IPS-NIHi7 (cell line): ENCODE measurements at regions not wholly inside any gene's neighbourhood (a gene's known extent, or its start where the extent isn't known, plus 50 kb on each side); places are given as distances from the start of the nearest gene placed in this dataset.
"Not testable (repeated sequence)": the region's sequence is repeated elsewhere in the genome, so short reads cannot be mapped to it uniquely, and the experiment has no call there.

Experiments used
- DNase-seq: peaks from one replicate; pipeline ENCODE4 v3.0.0; 2012; ENCODE audit warnings: mixed read lengths; ENCODE audit errors: extremely low spot score

DNA sequence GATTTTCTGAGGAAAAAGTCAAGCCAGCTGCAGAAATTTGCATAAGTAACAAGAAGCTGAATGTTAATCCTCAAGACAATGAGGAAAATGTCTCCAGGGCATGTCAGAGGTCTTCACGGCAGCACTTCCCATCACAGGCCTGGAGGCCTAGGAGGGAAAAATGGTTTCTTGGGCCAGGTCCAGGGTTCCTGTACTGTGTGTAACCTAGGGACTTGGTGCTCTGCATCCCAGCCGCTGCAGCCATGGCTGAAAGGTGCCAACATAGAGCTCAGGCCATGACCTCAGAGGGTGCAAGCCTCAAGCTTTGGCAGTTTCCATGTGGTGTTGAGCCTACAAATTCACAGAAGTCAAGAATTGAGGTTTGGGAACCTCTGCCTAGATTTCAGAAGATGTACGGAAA is 144.1 kb downstream of the AKR1D1 start:
- DNase-seq = not testable (repeated sequence)

DNA sequence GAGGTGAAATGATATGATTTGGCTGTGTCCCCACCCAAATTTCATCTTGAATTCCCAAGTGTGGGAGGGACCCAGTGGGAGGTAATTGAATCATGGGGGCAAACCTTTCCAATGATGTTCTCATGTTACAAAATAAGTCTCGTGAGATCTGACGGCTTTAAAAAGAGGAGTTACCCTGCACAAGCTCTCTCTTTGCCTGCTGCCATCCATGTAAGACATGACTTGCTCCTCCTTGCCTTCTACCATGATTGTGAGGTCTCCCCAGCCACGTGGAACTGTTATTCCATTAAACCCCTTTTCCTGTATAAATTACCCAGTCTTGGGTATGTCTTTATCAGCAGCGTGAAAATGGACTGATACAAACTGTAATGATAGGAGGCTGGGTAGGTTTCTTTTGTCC is 145.1 kb downstream of the AKR1D1 start:
- not testable (repeated sequence) for DNase-seq

DNA sequence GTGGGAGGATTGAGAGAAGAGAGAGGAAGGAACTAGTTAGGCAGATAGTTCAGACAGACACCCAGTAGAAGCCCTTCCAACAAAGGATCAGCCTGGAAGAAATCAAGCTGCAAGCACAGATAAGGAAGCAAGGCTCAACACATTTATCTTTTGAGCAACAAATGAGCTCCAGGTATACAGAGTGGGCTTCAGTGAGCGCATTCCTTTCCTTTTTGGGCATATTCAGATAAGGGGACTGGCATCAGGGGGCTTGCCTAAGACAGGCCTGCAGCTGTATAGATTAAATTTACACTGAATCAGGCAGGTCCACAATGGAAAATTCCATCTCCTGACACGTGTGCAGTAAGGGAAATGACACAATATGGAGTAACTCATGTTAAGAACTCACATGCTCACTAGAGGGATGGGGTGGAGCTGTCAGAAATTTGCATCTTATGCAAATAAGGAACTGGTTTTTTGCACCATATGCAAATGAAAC is 147.2 kb downstream of the AKR1D1 start:
- DNase-seq = no peak

DNA sequence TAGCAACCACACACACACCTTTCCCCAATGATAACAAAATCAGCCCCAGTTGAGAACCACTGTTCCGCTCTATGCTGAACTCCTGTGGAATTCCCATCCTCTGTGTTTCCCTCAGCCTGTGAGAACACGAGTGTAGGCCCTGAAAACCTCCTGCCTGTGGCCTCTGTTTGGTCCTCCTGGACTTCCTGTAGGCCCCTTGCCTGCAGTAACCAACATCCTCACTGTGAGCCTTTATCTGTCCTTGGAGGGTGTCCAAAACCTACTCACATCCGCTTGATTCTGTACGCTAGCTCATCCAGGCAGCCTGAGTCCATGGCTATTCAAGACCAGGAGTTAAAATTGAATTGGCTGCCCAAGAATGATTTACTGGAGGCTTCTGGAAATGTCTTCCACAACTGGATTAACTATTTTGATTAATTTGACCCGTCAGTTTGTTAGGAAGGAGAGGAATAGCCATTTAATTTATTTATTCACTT is 149.8 kb downstream of the AKR1D1 start:
- no peak for DNase-seq

DNA sequence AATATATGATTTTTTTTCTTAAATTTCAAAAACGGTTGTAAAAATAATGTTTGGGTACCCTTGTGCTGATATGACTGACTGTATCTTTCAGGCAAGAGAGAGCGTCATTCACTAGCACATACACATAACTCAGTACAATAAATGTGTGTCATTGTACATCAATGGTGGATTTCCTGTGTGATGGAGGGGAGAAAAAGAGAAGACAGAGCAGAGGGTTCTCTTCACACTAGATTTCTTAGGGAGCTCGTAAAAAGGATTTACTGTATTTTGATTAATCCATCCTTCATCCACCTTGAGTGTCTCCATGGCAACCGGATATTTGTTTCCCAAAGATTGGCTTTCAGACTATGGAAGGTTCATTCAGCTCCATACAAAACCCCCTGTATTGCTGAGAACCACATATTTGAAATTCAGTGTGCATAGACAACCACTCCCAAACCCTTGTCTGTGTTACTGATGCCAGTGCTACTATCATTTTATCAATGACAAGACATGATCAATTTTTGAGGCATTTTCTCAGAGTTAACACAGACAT is 150.6 kb downstream of the AKR1D1 start:
- no peak for DNase-seq

DNA sequence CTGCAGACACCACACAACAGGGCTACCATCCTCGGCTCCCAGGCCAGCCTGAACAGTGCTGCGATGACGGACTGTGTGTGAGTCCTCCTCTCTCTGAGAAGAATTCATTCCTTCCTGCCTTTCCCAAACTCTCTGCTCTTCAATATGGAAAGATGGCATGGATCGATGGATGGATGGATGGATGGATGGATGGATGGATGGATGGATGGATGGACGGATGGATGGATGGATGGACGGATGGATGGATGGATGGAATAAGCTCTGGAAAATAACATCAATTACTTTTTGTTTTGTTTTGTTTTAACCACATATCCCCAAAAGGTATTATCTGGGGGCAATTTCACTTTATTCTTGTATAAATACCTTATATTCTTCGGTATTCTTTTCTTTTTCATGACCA is 151.9 kb downstream of the AKR1D1 start:
- DNase-seq = no peak

DNA sequence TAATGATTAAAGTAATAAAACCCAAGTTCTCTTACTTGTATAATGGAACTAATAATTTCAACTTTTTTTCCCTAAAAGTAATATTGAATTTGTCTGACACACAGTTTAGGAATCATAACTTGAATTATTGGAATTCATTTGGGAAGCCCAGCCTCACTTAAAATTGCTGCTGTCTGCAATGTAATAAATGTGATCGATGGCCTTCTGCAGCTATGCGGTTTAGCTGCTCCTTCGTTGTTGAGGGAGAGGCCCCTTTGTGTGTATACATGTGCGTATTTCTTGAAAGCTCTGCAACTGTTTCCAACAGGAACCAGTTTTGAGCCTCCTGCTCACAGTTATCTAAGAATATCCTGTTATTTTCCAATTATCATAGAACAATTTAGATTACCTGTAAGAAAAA is 152.5 kb downstream of the AKR1D1 start:
- DNase-seq = no peak

DNA sequence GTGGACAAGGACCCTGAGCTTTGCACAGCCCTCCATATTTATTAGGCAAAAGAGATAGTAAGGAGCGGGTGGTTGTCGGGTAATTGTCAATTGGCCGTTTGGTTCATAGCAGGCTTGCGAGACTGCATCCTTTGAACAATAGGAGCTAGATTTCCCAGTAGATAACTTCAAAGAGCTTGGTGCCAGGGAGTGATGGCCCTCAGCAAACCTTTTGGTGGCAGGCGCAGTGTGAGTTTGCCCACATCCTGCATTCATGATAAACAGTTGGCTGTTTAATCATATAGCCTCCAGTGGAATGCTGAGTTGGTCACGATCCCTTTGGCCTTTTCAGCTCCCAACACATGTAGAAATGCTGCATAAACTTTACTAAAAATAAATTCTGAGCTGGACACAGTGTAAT is 156.9 kb downstream of the AKR1D1 start:
- DNase-seq = no peak

DNA sequence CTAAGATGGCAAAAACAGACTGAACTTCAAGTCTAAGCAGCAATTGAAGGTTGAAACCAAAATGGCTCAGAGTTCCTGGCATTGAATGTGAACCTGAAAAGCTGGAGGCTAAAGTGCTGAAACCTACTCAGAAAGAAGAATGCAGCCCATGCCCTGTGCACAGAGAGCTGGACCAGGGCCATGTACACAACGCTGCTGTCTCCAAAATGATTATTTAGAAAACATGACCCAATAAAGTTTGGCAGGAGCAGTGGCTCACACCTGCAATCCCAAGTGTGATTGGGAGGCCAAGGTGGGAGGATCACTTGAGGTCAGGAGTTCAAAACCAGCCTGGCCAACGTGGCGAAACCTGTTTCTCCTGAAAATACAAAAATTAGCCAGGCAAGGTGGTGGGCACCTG is 158.9 kb downstream of the AKR1D1 start:
- no peak for DNase-seq

DNA sequence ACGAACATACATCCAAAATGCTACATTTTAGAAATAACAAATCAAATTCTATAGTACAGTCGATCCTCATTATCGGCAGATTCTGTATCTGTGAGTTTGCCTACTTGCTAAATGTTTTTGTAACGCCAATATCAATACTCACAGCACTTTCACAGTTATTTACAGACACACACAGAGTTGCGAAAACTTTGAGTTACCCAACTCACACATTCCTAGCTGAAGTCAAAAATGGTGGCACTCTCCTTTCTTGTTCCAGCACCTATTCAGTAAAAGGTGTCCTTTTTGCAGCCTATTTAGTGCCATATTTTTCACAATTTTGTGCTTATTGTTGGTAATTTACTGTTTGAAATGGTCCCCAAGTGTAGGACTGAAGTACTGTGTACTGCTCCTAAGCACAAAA is 161.7 kb downstream of the AKR1D1 start:
- DNase-seq = no peak

DNA sequence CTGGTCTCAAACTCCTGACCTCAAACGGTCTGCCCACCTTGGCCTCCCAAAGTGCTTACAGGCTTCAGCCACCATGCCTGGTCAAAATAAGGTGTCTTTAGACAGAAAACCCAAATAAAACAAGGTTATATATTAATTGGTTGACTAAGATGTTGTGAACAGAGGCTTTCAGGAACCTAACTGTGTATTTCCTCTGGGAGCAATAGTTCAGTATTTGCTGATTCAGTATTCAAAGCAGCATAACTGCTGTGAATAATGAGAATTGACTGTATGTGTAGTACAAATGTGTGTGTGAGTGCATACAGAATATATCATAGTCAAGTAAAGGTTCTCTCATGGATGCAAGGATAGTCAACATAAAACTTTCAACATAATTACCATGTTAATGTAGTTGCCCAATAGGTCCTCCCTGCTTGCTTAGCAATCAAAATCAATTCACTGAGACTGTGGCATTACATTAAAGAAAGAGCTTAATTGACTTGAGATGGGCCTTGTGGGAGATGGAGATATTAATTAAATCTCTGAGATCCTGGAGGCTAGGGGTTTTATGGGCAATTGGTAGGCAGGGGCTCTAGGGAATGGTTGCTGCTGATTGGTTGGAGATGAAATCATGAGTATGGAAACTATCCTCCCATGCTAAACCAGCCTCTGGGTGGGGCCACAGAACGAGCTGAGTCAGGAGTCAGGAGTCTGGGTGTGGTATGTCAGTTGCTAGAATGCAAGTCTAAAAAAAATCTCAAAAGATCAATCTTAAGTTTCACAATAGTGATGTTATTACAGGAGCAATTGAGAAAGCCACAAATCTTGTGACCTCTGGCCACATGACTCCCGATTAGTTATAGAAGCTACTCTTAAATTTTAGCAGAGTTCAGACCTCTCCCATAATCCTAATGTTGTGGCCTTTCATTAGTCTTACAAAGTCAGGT is 162.7 kb downstream of the AKR1D1 start:
- no peak for DNase-seq

DNA sequence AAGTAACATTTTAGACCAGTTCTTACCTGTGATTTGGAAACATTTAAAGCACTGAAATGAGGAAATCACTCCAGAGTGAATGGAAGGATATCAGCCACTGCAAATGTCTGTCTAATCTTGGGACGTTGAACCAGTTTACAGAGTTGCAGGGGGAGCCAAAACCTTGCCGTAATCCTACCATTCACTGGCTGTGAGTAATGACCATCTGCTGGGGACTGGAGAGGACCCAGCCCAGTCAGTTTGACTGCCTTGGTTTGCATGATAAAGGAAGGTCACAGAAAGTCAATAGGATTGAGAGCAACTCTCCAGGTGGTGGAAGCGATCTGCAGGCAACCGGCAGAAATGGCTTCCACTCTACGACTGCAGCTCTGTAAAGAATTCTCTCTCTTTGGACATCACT is 167.2 kb downstream of the AKR1D1 start:
- peak; percentile 86 for DNase-seq

DNA sequence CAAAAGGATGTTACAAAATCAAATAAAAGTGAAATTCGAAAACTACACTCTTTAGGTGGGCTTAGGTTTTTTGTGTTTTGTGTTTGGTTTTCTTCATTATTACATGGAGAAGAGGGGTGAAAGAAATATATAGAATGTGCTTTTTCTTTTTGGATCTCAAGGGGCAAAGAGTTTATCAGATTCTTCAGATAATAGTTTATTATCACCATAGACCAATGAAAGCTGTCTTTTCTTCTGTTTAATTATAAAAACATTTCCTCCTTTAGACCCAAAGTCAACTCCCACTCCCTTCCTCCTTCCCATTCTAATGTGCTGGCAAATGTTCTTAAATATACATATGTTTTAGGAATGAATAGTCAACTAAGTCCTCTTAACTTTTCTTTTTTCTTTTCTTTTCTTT is 167.6 kb downstream of the AKR1D1 start:
- no peak for DNase-seq

DNA sequence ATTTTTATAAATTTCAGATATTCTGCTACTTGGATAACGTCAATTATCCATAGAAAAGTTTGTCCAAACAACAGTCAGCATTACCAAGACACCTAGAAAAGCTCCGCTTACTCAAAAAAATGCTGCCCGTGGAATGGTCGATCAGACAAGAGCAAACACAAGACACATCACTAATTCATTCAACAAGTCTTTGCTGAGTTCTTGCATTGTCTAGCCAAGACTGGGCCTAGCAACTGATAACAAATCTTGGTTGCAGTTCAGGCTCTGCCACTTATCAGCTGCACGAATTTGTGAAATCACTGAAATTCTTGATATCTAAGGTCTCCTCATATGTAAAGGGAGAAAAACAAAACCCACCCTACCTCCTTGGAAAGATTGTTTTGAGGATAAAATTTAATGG is 168.3 kb downstream of the AKR1D1 start:
- DNase-seq = no peak

DNA sequence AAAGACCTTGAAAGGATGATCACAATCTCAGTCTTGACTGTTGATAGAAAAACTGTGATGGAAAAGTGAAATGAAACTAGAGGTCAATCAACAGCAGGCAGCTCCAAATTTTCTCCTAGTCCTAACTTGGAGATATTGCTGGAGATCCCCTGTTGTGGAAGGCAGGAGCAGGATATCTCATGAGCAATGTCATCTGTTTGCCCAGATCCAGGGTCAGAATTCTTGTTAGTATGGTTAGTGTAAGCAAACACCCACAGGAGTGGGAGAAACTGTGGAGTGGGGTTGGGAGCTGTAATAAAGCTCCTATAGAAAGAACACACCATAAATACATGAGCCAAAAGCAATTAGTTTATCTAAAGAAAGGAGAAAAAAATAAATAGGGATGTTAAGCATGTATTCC is 169.0 kb downstream of the AKR1D1 start:
- DNase-seq = no peak

DNA sequence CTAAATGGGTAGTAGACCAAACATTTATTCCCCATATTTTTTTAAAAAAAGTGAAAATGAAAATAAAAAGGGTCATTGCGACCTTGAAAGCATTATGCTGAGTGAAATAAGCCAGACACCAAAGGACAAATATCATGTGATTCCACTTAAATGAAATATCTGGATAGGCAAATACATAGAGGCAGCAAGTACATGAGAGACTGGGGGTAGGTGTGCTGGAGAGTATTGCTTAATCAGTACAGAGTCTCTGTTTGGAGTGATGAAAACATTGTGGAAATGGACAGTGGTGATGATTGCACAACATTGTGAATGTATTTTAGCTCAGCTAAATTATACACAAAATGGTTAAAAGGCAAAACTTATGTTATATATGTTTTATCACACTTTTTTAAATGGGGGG is 169.4 kb downstream of the AKR1D1 start:
- DNase-seq = no peak

DNA sequence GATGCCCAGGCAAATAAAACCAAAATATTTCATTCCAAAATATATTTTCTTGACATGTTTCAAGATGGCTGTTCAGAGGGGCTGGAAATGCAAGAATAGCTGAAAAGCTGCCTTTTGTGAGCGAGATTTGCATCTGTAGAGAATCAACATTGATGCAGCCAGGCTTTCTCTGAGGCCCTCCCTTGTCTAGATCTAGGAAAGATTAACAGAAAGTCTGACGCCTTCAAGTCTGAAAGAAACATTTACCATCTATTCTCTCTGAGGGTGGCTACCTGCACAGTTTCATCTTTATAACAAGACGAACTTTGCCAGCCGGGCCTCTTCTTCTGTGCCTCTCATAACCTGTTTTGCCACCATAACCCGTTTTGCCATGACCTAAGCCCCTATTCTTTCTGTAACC is 170.2 kb downstream of the AKR1D1 start:
- DNase-seq = no peak

DNA sequence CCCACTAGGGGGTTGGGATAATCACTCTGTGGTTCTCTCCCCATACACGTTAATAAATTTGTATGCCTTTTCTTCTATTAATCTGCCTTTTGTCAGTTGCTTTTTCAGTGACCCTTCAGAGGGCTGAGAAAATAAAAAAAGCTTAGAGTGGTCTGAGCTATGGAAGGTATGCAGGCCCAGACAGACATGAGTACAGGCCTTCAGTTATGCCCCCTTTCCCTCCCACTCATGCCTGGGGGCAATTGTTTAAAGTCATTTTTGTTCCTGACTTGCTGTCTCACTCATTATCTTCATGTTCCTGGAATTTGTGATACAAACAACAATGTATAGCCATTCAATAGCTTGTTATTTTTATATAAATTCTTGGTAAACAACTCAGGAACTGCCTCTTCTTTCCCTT is 170.8 kb downstream of the AKR1D1 start:
- no peak for DNase-seq

DNA sequence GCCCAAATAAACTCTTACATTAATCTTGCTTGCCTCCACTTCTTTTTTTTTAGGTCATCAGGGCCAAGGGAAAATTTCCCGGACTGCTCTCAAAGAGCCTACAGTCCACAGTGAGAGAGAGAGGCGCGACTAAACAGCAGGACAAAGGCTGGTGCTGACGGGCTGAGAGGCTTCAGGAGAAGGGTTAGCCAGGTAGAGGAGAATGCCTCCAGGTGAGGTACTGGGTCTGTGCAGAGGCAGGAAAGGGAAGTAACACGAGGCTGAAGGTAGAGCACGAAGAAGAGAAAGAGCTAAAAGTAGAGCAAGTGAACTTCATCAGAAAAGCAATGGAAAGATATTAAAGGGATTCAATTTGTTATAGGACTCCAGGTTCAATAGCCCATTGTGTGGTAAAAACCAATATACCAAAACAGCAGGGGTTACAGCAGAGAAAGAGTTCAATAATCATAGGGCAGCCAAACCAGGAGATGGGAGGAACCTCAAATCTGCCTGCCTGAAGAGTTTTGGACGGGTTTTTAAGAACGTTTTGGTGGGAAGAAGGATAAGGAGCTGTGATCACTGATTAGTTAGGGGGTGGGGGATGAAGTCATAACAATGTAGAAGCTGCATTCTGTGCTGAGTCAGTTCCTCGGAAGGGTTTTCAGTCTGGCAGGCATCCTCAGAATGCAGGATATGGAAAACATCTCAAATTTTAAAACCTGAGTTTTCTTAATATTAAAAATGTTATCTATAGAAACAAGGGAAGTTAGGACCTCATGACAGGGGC is 171.5 kb downstream of the AKR1D1 start:
- no peak for DNase-seq

DNA sequence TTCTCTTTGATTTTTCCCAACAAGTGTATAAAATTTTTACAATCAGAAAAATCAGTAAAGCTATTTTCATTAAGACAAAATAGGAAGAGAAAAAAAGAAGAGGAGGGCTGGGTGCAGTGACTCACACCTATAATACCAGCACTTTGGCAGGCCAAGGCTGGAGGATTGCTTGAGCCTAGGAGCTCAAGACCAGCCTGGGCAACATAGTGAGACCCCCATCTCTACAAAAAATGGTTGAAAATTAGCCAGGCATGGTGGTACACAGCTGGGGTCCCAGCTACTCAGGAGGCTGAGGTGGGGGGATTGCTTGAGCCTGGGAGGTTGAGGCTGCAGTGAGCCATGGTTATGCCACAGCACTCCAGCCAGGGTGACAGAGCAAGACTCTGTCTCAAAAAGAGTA is 172.3 kb downstream of the AKR1D1 start:
- DNase-seq = no peak

DNA sequence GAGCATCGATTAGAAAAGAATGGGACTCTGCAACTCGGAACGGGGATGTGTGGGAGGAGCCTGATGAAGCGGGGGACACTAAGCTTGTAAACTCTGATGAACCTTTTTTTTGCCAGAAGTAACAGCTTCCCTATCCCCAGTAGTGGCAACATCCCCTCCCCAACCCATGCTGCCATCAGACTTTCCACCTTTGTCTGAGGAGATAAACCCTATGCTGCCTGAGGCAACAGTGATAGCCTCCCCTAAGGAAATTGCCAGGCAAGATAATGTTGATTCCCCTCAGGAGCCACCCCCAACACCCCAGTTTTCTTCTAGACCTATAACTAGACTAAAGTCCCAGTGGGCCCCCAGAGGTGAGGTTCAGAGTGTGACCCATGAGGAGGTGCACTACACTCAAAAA is 173.7 kb downstream of the AKR1D1 start:
- DNase-seq = no peak

DNA sequence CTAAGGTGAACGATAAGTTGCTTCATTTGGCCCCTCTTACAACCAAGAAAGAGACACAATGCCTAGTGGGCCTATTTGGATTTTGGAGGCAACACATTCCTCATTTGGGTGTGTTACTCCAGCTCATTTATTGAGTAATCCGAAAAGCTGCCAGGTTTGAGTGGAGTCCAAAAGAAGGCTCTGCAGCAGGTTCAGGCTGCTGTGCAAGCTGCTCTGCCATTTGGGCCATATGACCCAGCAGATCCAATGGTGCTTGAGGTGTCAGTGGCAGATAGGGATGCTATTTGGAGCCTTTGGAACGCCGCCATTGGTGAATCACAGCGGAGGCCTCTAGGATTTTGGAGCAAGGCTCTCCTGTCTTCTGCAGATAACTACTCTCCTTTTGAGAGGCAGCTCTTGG is 176.4 kb downstream of the AKR1D1 start:
- not testable (repeated sequence) for DNase-seq

DNA sequence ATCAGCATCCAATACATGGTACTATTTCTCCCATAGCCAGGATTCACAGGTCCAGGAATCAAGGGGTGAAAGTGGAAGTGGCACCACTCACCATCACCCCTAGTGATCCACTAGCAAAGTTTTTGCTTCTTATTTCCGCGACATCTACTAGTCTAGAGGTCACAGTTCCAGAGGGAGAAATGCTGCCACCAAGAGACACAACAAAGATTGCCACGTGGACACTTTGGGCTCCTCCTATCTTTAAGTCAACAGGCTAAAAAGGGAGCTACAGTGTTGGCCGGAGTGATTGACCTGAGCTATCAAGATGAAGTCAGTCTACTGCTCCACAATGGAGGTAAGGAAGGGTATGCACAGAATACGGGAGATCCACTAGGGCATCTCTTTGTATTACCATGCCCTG is 178.2 kb downstream of the AKR1D1 start:
- DNase-seq = no peak
